HG03558 (cell line): ENCODE measurements at regions not wholly inside any gene's neighbourhood (a gene's known extent, or its start where the extent isn't known, plus 50 kb on each side); places are given as distances from the start of the nearest gene placed in this dataset.
"Not testable (repeated sequence)": the region's sequence is repeated elsewhere in the genome, so short reads cannot be mapped to it uniquely, and the experiment has no call there.

Experiments
- ATAC-seq: cut with Tn5 transposase; IDR thresholded peaks from one replicate; pipeline ENCODE4 v1.9.1; 2021; ENCODE audit warnings: moderate number of reproducible peaks; ENCODE audit not compliant: unreplicated experiment; ENCODE audit errors: extremely low read depth

GRCh38 chr6:82419132-82419581, 55.5 kb downstream of the TPBG start:
- peak; percentile 40 for ATAC-seq

- no peak for ATAC-seq
Observed at GRCh38 chr6:82419859-82420258, 56.2 kb downstream of the TPBG start.

- ATAC-seq: no peak
Observed at GRCh38 chr6:82430611-82431010, 67.0 kb downstream of the TPBG start.

GRCh38 chr6:82436740-82437139, 73.1 kb downstream of the TPBG start:
- no peak for ATAC-seq

GRCh38 chr6:82437701-82438100, 74.1 kb downstream of the TPBG start:
- no peak for ATAC-seq

GRCh38 chr6:82441047-82441855, 77.6 kb downstream of the TPBG start:
- no peak for ATAC-seq

GRCh38 chr6:82442061-82442719, 78.6 kb downstream of the TPBG start:
- no peak for ATAC-seq

GRCh38 chr6:82458147-82458546, 94.5 kb downstream of the TPBG start:
- ATAC-seq: no peak

GRCh38 chr6:82458705-82459104, 95.1 kb downstream of the TPBG start:
- ATAC-seq: no peak

- no peak for ATAC-seq
Observed at GRCh38 chr6:82461536-82461935, 97.9 kb downstream of the TPBG start.

- ATAC-seq: no peak
Observed at GRCh38 chr6:82467338-82467737, 103.7 kb downstream of the TPBG start.

GRCh38 chr6:82470123-82470522, 106.5 kb downstream of the TPBG start:
- not testable (repeated sequence) for ATAC-seq

GRCh38 chr6:82475106-82475505, 111.5 kb downstream of the TPBG start:
- not testable (repeated sequence) for ATAC-seq

GRCh38 chr6:82484001-82484400, 120.4 kb downstream of the TPBG start:
- ATAC-seq: no peak

- no peak for ATAC-seq
Observed at GRCh38 chr6:82484737-82485626, 121.4 kb downstream of the TPBG start.

GRCh38 chr6:82487895-82488294, 124.3 kb downstream of the TPBG start:
- no peak for ATAC-seq

- ATAC-seq: no peak
Observed at GRCh38 chr6:82488403-82488802, 124.8 kb downstream of the TPBG start.

GRCh38 chr6:82492134-82492533, 128.5 kb downstream of the TPBG start:
- no peak for ATAC-seq

- ATAC-seq: no peak
Observed at GRCh38 chr6:82493467-82493866, 129.8 kb downstream of the TPBG start.

GRCh38 chr6:82494367-82494766, 130.8 kb downstream of the TPBG start:
- no peak for ATAC-seq

GRCh38 chr6:82501901-82502300, 138.3 kb downstream of the TPBG start:
- ATAC-seq: not testable (repeated sequence)
